Activated CD4-positive, alpha-beta memory T cell treated with anti-CD3 and anti-CD28 coated beads, Interleukin-2, amount 10 ng/mL, durations not matched to agents 7 days and 5 days (primary cell): ENCODE measurements at regions not wholly inside any gene's neighbourhood (a gene's known extent, or its start where the extent isn't known, plus 50 kb on each side); places are given as distances from the start of the nearest gene placed in this dataset.
"Not testable (repeated sequence)": the region's sequence is repeated elsewhere in the genome, so short reads cannot be mapped to it uniquely, and the experiment has no call there.

Experiments used
- CTCF ChIA-PET: fragments of 350-600 bp; sonication (Branson Sonifier 250); formaldehyde crosslinking; loops from one replicate; lab custom pipeline; 2021; ENCODE audit warnings: antibody characterized with exemption, inconsistent platforms; lab: Charles Lee
- POLR2A ChIA-PET: fragments of 350-600 bp; sonication (Branson Sonifier 250); formaldehyde crosslinking; loops from one replicate; lab custom pipeline; 2021; ENCODE audit warnings: antibody characterized with exemption; lab: Charles Lee
- DNase-seq: peaks from one replicate; pipeline ENCODE4 v3.0.0-alpha.2; 2020
- H3K27ac Mint-ChIP-seq: one replicate; pipeline ENCODE4 v1.8.0; 2021; ENCODE audit warnings: mild to moderate bottlenecking, mixed read lengths
- H3K27me3 Mint-ChIP-seq: one replicate; pipeline ENCODE4 v1.8.0; 2021; ENCODE audit warnings: mixed read lengths
- H3K36me3 Mint-ChIP-seq: one replicate; pipeline ENCODE4 v1.8.0; 2021; ENCODE audit warnings: low read depth, mixed read lengths
- H3K4me1 Mint-ChIP-seq: one replicate; pipeline ENCODE4 v1.8.0; 2021; ENCODE audit warnings: mixed read lengths
- H3K4me3 Mint-ChIP-seq: one replicate; pipeline ENCODE4 v1.8.0; 2021; ENCODE audit warnings: mild to moderate bottlenecking, mixed read lengths
- H3K9me3 Mint-ChIP-seq: one replicate; pipeline ENCODE4 v1.8.0; 2021; ENCODE audit warnings: mixed read lengths

DNA sequence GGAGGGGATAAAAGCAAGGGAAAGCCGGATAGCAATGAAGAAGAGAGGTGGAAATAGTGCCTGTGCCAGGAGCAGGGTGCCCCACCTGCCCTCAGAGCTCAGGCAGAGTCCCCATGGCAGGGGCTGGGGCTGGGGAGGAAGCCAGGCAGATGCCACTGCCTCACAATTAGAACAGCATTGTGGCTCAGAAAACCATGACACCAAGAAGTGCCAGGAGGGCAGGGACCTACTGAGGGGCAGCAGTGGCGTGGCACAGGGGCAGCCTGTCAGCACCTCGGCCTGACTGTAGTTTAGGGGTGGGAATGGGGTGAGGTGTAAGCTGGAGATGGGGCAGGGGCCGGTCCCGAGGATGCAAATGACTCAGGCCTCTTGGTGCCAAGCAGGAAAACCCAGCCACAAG is 532.1 kb upstream of the B3GAT1 start:
- H3K4me1 Mint-ChIP-seq: no peaks in the 10 kb centered on the region
- no peaks in the 10 kb centered on the region for H3K36me3 Mint-ChIP-seq
- no peak overlapping the region for H3K27ac Mint-ChIP-seq
- ChIA-PET POLR2A (no interaction called here), CTCF (no interaction called here)
- H3K9me3 Mint-ChIP-seq: no peaks in the 10 kb centered on the region
- no peak overlapping the region for H3K4me3 Mint-ChIP-seq
- H3K27me3 Mint-ChIP-seq: no peaks in the 10 kb centered on the region
- no peak for DNase-seq

DNA sequence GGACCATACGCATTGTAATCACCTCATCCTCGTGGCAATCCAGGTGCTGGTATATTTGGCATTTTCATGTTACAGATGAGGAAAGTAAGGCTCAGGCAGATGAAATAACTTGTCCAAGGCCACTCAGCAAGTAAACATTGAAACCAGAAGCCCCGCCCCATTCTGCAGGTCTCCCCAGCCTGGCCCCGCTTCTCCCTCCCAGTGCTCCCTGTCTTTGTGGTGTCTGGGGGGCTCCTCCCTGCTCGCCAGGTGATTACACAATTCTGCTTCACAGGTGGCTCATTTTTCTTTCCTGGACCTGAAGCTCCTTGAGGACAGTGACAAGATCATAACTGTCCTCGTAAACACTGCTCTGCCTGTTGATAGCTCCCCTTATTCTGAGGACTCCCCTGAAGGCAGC is 531.5 kb upstream of the B3GAT1 start:
- H3K4me1 Mint-ChIP-seq: no peaks in the 10 kb centered on the region
- ChIA-PET CTCF (no interaction called here), POLR2A (no interaction called here)
- no peak overlapping the region for H3K4me3 Mint-ChIP-seq
- DNase-seq: no peak
- H3K9me3 Mint-ChIP-seq: no peaks in the 10 kb centered on the region
- no peaks in the 10 kb centered on the region for H3K36me3 Mint-ChIP-seq
- H3K27me3 Mint-ChIP-seq: no peaks in the 10 kb centered on the region
- H3K27ac Mint-ChIP-seq: no peak overlapping the region

GRCh38 chr11:134942681-134943080 is 530.6 kb upstream of the B3GAT1 start:
- ChIA-PET CTCF (no interaction called here), POLR2A (no interaction called here)
- Mint-ChIP-seq H3K27ac (no peak overlapping the region), H3K27me3 (no peaks in the 10 kb centered on the region), H3K36me3 (no peaks in the 10 kb centered on the region), H3K9me3 (no peaks in the 10 kb centered on the region), H3K4me3 (no peak overlapping the region), H3K4me1 (no peaks in the 10 kb centered on the region)
- no peak for DNase-seq

DNA sequence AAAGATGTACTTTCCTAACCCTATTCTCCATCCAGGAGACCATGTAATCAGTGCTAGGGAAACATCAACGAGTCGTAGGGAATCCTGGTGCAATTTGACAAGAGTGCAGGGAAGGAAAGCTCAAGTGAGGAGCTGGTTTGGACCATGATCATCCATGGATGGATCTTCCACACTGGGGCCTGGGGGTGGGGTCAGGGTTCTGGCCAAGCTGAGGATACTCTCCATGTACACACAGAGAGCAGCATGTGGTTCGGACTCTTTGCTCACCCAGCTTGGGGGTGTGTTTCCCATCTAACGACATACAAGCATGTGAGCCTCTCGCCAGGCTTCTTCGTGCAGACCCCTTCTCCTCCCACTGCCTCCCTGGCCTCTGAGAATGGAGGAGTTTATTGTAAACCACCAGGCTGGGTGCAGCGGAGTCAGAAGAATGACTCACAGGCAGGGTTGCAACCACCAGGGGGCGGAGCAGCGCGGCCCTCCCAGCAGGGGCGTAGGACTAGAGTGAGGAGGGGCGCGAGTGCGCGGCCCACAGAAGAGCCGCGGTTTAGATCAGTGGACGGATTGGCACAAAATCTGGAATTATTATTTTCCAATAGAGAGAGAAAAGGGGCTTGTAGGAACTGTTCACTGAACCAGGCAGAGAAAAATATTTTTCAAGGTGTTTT is 530.0 kb upstream of the B3GAT1 start:
- H3K27ac Mint-ChIP-seq, H3K27me3 Mint-ChIP-seq, POLR2A ChIA-PET, H3K9me3 Mint-ChIP-seq, CTCF ChIA-PET, H3K4me1 Mint-ChIP-seq, H3K4me3 Mint-ChIP-seq, DNase-seq, H3K36me3 Mint-ChIP-seq: not testable (repeated sequence)

DNA sequence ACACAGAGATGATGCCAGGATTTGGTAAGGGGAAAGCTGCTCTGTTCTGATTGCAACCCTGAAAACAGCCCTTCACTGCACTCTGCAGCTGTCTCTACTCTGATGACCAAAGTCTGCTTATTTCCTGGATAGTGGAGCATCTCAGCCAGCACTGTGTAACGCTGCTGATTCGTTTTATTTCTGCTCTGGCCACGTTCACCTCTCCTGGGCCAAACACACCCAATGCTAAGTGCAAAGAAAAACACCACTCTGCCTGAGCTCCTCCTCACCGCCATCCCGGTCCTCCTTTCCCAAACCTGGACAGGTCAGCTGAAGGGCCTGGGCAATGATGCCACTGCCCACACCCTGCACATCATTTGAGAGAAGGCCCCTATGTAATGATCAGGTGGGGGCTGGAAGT is 529.3 kb upstream of the B3GAT1 start:
- Mint-ChIP-seq H3K36me3 (no peaks in the 10 kb centered on the region), H3K27ac (no peak overlapping the region), H3K4me1 (no peaks in the 10 kb centered on the region), H3K4me3 (no peak overlapping the region), H3K27me3 (no peaks in the 10 kb centered on the region), H3K9me3 (no peaks in the 10 kb centered on the region)
- ChIA-PET CTCF (no interaction called here), POLR2A (no interaction called here)
- no peak for DNase-seq

DNA sequence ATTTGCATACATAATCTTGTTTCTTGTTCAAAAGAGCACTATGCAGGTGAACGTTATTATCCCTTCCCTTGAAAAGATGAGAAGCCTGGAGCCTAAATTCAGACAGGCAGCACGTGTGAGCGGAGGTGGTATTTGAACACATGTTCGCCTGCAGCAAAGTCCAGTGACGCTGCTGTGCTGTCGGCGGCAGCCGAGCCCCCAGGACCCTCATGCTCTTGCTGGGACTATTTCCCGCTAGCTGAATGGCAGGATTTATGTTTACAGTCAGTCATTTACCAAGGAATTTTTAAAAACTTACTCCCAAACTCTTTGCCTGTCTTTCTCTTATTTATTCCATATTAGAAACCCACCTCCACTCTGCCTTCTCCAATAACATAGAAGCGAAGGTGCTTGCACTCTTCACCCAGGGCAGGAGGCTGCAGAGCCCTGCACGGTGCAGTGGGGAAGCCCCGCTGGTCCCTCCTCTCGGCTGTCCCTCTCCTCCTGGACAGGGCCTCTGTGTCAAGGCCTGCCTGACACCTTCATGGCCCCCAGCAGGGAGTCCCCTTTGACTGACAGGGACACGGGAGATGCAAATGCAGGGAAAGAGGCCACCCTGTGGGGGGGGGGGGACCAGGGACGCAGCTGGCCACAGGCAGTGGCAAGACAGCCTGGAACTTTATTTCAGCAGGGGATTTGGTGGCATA is 528.5 kb upstream of the B3GAT1 start:
- Mint-ChIP-seq H3K4me3 (no peak overlapping the region), H3K4me1 (no peaks in the 10 kb centered on the region), H3K27me3 (no peaks in the 10 kb centered on the region), H3K27ac (no peak overlapping the region), H3K9me3 (no peaks in the 10 kb centered on the region), H3K36me3 (no peaks in the 10 kb centered on the region)
- ChIA-PET CTCF (no interaction called here), POLR2A (no interaction called here)
- no peak for DNase-seq

- H3K36me3 Mint-ChIP-seq: no peaks in the 10 kb centered on the region
- DNase-seq: no peak
- H3K27me3 Mint-ChIP-seq: no peaks in the 10 kb centered on the region
- no peak overlapping the region for H3K27ac Mint-ChIP-seq
- H3K9me3 Mint-ChIP-seq: no peaks in the 10 kb centered on the region
- no peaks in the 10 kb centered on the region for H3K4me1 Mint-ChIP-seq
- POLR2A ChIA-PET: no interaction called here
- CTCF ChIA-PET: no interaction called here
- H3K4me3 Mint-ChIP-seq: no peak overlapping the region
Measured at GRCh38 chr11:134939905-134940304, 527.9 kb upstream of the B3GAT1 start.

- CTCF ChIA-PET: no interaction called here
- Mint-ChIP-seq H3K4me3 (no peak overlapping the region), H3K36me3 (no peaks in the 10 kb centered on the region)
Measured at GRCh38 chr11:134939031-134939430, 527.0 kb upstream of the B3GAT1 start.

DNA sequence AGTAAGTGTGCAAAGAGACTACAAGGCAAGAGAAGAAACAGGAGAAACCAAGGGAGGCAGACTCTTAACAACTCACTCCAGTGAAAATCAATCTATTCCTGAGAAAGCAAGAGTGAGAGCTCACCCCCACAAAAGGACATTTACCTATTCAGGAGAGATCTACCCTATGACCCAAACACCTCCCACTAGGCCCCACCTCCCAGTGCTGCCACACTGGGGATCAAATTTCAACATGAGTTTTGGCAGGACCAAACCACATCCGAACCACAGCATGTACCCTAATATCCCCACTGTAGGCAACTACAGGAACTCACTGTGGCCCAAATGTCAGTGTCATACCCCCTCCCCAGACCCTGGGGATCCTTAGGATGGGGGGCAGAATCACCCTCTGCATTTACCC is 526.2 kb upstream of the B3GAT1 start:
- DNase-seq: no peak
- no peak overlapping the region for H3K27ac Mint-ChIP-seq
- no peaks in the 10 kb centered on the region for H3K9me3 Mint-ChIP-seq
- no peaks in the 10 kb centered on the region for H3K4me1 Mint-ChIP-seq
- H3K36me3 Mint-ChIP-seq: no peaks in the 10 kb centered on the region
- ChIA-PET POLR2A (no interaction called here), CTCF (no interaction called here)
- no peaks in the 10 kb centered on the region for H3K27me3 Mint-ChIP-seq
- no peak overlapping the region for H3K4me3 Mint-ChIP-seq

More at GRCh38 chr11:134939031-134939430, 527.0 kb upstream of the B3GAT1 start:
- Mint-ChIP-seq H3K27ac (no peak overlapping the region), H3K27me3 (no peaks in the 10 kb centered on the region), H3K4me1 (no peaks in the 10 kb centered on the region), H3K9me3 (no peaks in the 10 kb centered on the region)
- POLR2A ChIA-PET: no interaction called here
- no peak for DNase-seq

DNA sequence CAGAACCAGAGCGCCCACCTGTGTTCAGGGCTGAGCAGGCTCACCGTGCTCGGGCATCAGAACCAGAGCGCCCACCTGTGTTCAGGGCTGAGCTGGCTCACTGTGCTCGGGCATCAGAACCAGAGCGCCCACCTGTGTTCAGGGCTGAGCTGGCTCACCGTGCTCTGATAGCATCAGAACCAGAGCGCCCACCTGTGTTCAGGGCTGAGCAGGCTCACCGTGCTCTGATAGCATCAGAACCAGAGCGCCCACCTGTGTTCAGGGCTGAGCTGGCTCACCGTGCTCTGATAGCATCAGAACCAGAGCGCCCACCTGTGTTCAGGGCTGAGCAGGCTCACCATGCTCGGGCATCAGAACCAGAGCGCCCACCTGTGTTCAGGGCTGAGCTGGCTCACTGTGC is 525.2 kb upstream of the B3GAT1 start:
- CTCF ChIA-PET, DNase-seq, H3K36me3 Mint-ChIP-seq, H3K27ac Mint-ChIP-seq, H3K9me3 Mint-ChIP-seq, H3K4me3 Mint-ChIP-seq, POLR2A ChIA-PET, H3K4me1 Mint-ChIP-seq, H3K27me3 Mint-ChIP-seq: not testable (repeated sequence)

GRCh38 chr11:134932761-134933160 is 520.7 kb upstream of the B3GAT1 start:
- H3K9me3 Mint-ChIP-seq: peaks cover 6% of the 10 kb centered on the region
- no peak overlapping the region for H3K4me3 Mint-ChIP-seq
- POLR2A ChIA-PET: no interaction called here
- no peaks in the 10 kb centered on the region for H3K36me3 Mint-ChIP-seq
- H3K27ac Mint-ChIP-seq: no peak overlapping the region
- CTCF ChIA-PET: no interaction called here
- H3K27me3 Mint-ChIP-seq: no peaks in the 10 kb centered on the region
- no peak for DNase-seq
- H3K4me1 Mint-ChIP-seq: no peaks in the 10 kb centered on the region

GRCh38 chr11:134925432-134925831 is 513.4 kb upstream of the B3GAT1 start:
- no peaks in the 10 kb centered on the region for H3K36me3 Mint-ChIP-seq
- H3K9me3 Mint-ChIP-seq: peaks cover 13% of the 10 kb centered on the region
- no peak overlapping the region for H3K4me3 Mint-ChIP-seq
- peaks cover 3% of the 10 kb centered on the region for H3K27me3 Mint-ChIP-seq
- DNase-seq: no peak
- H3K27ac Mint-ChIP-seq: no peak overlapping the region
- ChIA-PET CTCF (no interaction called here), POLR2A (no interaction called here)
- no peaks in the 10 kb centered on the region for H3K4me1 Mint-ChIP-seq

DNA sequence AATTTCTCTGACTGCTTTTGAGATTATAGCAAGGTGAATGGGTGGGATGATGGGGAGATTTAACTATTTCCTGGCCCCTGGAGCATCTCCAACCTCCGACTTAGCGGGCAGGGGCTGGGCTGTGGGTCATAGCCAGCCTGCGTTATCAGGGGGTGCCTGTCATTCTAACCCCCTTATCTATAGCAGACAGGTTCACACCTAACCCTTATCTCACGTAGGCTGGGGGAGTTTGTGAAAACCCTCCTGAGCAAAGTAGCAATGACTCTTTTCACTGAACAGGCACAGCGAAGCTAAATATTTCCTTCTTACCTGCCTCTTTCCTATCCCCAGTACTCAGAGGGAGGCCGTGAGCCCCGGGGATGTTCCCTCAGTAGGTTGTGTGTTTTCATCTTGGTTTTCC is 511.4 kb upstream of the B3GAT1 start:
- Mint-ChIP-seq H3K36me3 (no peaks in the 10 kb centered on the region), H3K27ac (no peak overlapping the region), H3K4me1 (no peaks in the 10 kb centered on the region), H3K4me3 (no peak overlapping the region), H3K9me3 (peaks cover 10% of the 10 kb centered on the region), H3K27me3 (peaks cover 5% of the 10 kb centered on the region)
- DNase-seq: no peak
- POLR2A ChIA-PET: no interaction called here
- CTCF ChIA-PET: no interaction called here

DNA sequence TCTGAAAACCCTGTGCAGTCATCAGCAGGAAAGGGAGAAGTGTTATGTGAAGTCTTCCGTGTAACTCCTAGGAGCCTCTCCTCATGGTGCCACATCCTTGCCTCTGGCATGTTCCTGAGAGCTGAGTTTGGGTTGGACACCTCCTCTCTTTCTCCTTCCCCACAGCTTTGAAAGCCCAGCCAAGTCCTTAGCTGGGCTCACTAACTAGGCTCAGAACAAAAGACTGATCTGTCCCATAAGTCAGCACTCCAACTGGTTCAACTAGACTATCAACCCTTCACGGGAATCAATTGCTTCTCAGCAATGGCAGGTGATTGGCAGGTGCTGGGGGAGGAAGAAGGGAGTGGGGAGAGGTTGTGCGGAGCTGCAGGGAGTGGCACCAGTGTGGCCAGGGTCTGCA is 509.9 kb upstream of the B3GAT1 start:
- peaks cover 5% of the 10 kb centered on the region for H3K27me3 Mint-ChIP-seq
- no peak overlapping the region for H3K4me3 Mint-ChIP-seq
- H3K36me3 Mint-ChIP-seq: no peaks in the 10 kb centered on the region
- POLR2A ChIA-PET: no interaction called here
- CTCF ChIA-PET: no interaction called here
- no peak overlapping the region for H3K27ac Mint-ChIP-seq
- DNase-seq: no peak
- H3K4me1 Mint-ChIP-seq: no peaks in the 10 kb centered on the region
- peaks cover 4% of the 10 kb centered on the region for H3K9me3 Mint-ChIP-seq
